PC-3 (cell line): ENCODE measurements at regions not wholly inside any gene's neighbourhood (a gene's known extent, or its start where the extent isn't known, plus 50 kb on each side); places are given as distances from the start of the nearest gene placed in this dataset.

Experiments
- ATAC-seq: fragments of 200-7000 bp; cut with Tn5 transposase; 2 replicates; pipeline ENCODE4 v1.9.1; 2020; ENCODE audit warnings: mild to moderate bottlenecking, moderate library complexity
- BruUV-seq: library from RNA; stranded (reverse); fragments of 400-500 nt; replicated peaks from 2 replicates; lab custom pipeline; 2021; lab: Mats Ljungman, UMichigan
- CTCF ChIA-PET: fragments of 300-600 bp; sonication (Branson Sonifier 250); formaldehyde crosslinking; loops from one replicate; lab custom pipeline; 2022; ENCODE audit warnings: antibody characterized with exemption; lab: Charles Lee
- POLR2A ChIA-PET: fragments of 300-600 bp; sonication (Branson Sonifier 250); formaldehyde crosslinking; loops from one replicate; lab custom pipeline; 2022; ENCODE audit warnings: antibody characterized with exemption; ENCODE audit not compliant: unreplicated experiment; lab: Charles Lee
- DNase-seq: peaks from one replicate; pipeline ENCODE4 v3.0.0-alpha.2; 2015
- H2AFZ ChIP-seq: fragments of 300-600 bp; sonication (generic); 2 replicates; pipeline ENCODE4 v1.6.0; 2016; ENCODE audit warnings: antibody characterized with exemption, low read length
- H3F3A ChIP-seq: fragments of 300-600 bp; sonication (generic); one replicate; pipeline ENCODE4 v1.6.0; 2017; ENCODE audit warnings: antibody characterized with exemption, low read length, control low read depth, mild to moderate bottlenecking; ENCODE audit not compliant: unreplicated experiment
- H3K27ac ChIP-seq: fragments of 300-600 bp; sonication (generic); 2 replicates; pipeline ENCODE4 v1.5.1; 2016; ENCODE audit warnings: mild to moderate bottlenecking, low read length
- H3K27me3 ChIP-seq: fragments of 300-600 bp; sonication (generic); 2 replicates; pipeline ENCODE4 v1.6.1; 2016; ENCODE audit warnings: low read length, mixed read lengths
- H3K36me3 ChIP-seq: fragments of 300-600 bp; sonication (generic); 2 replicates; pipeline ENCODE4 v1.6.1; 2016; ENCODE audit warnings: low read depth, mixed run types, low read length, mixed read lengths
- H3K4me1 ChIP-seq: fragments of 300-600 bp; sonication (generic); 2 replicates; pipeline ENCODE4 v1.5.1; 2016; ENCODE audit warnings: low read length; ENCODE audit not compliant: insufficient read depth
- H3K4me2 ChIP-seq: fragments of 300-600 bp; sonication (generic); 2 replicates; pipeline ENCODE4 v1.6.0; 2016; ENCODE audit warnings: low read length
- H3K4me3 ChIP-seq: fragments of 300-600 bp; sonication (generic); 2 replicates; pipeline ENCODE4 v1.5.1; 2016; ENCODE audit warnings: mild to moderate bottlenecking, low read length, mixed read lengths
- H3K79me2 ChIP-seq: fragments of 300-600 bp; sonication (generic); 2 replicates; pipeline ENCODE4 v1.6.1; 2017; ENCODE audit warnings: low read length, mixed read lengths
- H3K9ac ChIP-seq: fragments of 300-600 bp; sonication (generic); 2 replicates; pipeline ENCODE4 v1.6.0; 2016; ENCODE audit warnings: mild to moderate bottlenecking, low read length
- H3K9me2 ChIP-seq: fragments of 300-600 bp; sonication (generic); replicated peaks from 2 replicates; pipeline ENCODE4 v1.6.1; 2016; ENCODE audit warnings: mixed run types, low read length, mixed read lengths
- H3K9me3 ChIP-seq: fragments of 300-600 bp; sonication (generic); 2 replicates; pipeline ENCODE4 v1.6.1; 2016; ENCODE audit warnings: low read length, mixed read lengths
- H4K20me1 ChIP-seq: fragments of 300-600 bp; sonication (generic); 2 replicates; pipeline ENCODE4 v1.6.1; 2016; ENCODE audit warnings: low read length, mixed read lengths
- EZH2 ChIP-seq: fragments of 300-600 bp; sonication (generic); IDR thresholded peaks from one replicate; pipeline ENCODE4 v1.6.1; 2017; ENCODE audit warnings: antibody characterized with exemption, mild to moderate bottlenecking, low read length; ENCODE audit not compliant: unreplicated experiment
- EZH2phosphoT487 ChIP-seq: fragments of 300-600 bp; sonication (generic); IDR thresholded peaks from 2 replicates; pipeline ENCODE4 v1.6.1; 2018; ENCODE audit warnings: mild to moderate bottlenecking, antibody characterized with exemption, low read length, borderline replicate concordance
- intact Hi-C: fragments of 100-400 bp; cut with micrococcal nuclease; formaldehyde crosslinking; loops from 2 replicates; pipeline ENCODE4 v1.9.0; 2023
- TF ChIP-seq, protein P1 (sequence below): fragments of 300-600 bp; sonication (generic); conservative IDR thresholded peaks from 2 replicates; pipeline ENCODE4 v1.5.1; 2017; ENCODE audit warnings: antibody characterized with exemption, low read depth, mild to moderate bottlenecking, low read length

DNA sequence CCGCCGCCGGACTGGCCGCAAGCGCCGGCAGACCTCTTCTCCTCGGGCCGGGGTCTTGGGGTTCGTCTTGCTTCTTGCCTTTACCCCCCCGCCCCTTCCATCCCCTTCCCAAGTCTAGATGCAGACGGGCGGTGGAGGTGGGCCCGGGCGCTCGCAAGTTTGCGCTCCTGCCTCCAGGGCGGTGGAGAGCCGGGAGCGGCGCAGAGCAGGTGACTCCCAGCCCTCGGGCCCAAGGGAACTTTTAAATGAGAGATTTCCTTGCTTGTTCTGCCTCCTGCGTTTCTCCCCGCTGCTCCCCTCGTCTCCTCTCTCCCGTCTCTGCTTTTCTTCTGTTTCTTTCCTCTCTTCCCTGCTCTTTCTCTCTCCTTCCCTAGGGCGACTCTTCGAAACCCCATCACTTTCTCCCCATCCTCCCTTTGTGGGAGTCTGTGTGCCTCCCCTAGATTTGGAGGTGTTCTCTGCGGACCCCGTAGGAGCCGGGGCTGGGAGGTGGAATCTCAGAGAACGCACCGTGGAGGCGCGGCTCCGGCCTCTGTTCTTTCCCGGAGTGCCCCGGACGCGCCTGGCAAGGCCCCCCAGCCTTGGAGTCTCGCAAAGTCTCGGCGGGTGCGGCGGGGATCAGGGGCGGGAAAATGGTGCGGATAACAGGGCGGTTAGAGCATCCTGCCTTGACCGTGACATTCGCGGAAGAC is 114.7 kb upstream of the MYL2 start:
- Histone ChIP-seq H3K4me3 (peak overlapping the region; percentile 14; the same call in 1 of the 2 replicates), H3K9ac (no peak overlapping the region), H3K4me2 (peak overlapping the region; percentile 92), H3K27ac (no peak overlapping the region), H3K27me3 (peaks cover 86% of the 10 kb centered on the region), H4K20me1 (no peaks in the 10 kb centered on the region), H3F3A (no peaks in the 10 kb centered on the region), H3K36me3 (no peaks in the 10 kb centered on the region), H3K9me3 (no peaks in the 10 kb centered on the region), H3K79me2 (no peaks in the 10 kb centered on the region), H3K4me1 (peaks cover 3% of the 10 kb centered on the region; the same call in 1 of the 2 replicates), H3K9me2 (no peaks in the 10 kb centered on the region), H2AFZ (no peak overlapping the region)
- no TSS peak for BruUV-seq
- peak; percentile 27 for ATAC-seq
- ChIA-PET POLR2A (no interaction called here), CTCF (no interaction called here)
- DNase-seq: no peak
- TF ChIP-seq, protein P1, sequence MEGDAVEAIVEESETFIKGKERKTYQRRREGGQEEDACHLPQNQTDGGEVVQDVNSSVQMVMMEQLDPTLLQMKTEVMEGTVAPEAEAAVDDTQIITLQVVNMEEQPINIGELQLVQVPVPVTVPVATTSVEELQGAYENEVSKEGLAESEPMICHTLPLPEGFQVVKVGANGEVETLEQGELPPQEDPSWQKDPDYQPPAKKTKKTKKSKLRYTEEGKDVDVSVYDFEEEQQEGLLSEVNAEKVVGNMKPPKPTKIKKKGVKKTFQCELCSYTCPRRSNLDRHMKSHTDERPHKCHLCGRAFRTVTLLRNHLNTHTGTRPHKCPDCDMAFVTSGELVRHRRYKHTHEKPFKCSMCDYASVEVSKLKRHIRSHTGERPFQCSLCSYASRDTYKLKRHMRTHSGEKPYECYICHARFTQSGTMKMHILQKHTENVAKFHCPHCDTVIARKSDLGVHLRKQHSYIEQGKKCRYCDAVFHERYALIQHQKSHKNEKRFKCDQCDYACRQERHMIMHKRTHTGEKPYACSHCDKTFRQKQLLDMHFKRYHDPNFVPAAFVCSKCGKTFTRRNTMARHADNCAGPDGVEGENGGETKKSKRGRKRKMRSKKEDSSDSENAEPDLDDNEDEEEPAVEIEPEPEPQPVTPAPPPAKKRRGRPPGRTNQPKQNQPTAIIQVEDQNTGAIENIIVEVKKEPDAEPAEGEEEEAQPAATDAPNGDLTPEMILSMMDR: no peak
- TF ChIP-seq EZH2 (peak; percentile 99), EZH2phosphoT487 (peak; percentile 81)
- intact Hi-C loops: no loop called here

DNA sequence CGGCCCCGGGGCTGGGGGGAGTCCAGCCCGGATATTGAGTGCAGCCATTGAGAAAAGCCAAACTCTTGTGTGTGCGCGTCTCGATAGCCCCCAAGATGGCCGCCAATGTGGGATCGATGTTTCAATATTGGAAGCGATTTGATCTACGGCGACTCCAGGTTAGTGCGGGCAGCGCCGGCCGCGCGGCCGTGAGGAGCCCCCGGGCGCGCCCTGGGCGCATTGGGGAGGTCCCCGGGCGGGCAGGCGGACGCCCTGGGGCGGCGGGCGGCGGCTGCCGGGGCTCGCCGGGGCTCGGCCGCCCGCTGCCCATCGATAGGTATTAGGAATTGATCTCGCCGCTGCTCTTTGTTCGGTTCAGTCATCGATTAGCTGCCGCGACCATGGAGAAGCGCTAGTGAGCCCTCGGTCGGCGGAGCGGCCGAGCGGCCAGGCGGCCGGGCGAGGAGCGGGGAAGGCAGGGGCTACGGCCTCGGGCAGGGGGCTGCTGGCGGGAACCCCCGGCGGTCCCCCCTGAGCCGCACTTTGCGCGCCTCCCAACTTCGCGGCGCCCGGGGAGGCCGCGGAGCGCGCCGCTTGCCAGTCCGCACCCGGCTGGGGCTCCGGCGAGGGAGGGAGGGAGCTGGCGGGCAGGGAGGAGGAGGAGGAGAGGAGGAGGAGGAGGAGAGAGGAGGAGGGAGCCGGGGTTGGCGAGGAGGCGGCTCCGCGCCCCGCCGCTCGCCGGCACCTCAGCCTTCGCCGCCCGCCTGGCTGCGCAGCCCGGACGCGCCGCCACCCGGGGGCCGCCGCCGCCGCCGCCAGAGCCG is 113.9 kb upstream of the MYL2 start, which contains the start of gene CUX2:
Gene CUX2 (plus strand): TSS at position 83 of the 803 bp plus-strand sequence.
- H3K4me2 ChIP-seq: peak within 1 kb of the TSS; percentile 92
- H3K4me1 ChIP-seq: peaks cover 3% of the 10 kb centered on the region; the same call in 1 of the 2 replicates
- TF ChIP-seq EZH2phosphoT487 (peak; percentile 72; the same call in 1 of the 2 replicates), EZH2 (peak; percentile 71)
- TF ChIP-seq, protein P1: no peak
- H3K9me3 ChIP-seq: no peaks in the 10 kb centered on the region
- H3K9me2 ChIP-seq: no peaks in the 10 kb centered on the region
- peak within 1 kb of the TSS; percentile 14; the same call in 1 of the 2 replicates for H3K4me3 ChIP-seq
- ChIA-PET POLR2A (no interaction called here), CTCF (no interaction called here)
- DNase-seq: no peak
- no TSS peak for BruUV-seq
- H3K27me3 ChIP-seq: peaks cover 93% of the 10 kb centered on the region
- ATAC-seq: no peak
- H3K36me3 ChIP-seq: no peaks in the 10 kb centered on the region
- H3K27ac ChIP-seq: no peak within 1 kb of the TSS
- no peak within 1 kb of the TSS for H2AFZ ChIP-seq
- no peaks in the 10 kb centered on the region for H3K79me2 ChIP-seq
- H4K20me1 ChIP-seq: no peaks in the 10 kb centered on the region
- intact Hi-C loops: no loop called here
- H3K9ac ChIP-seq: no peak within 1 kb of the TSS
- no peaks in the 10 kb centered on the region for H3F3A ChIP-seq
